ENCODE measurements at regions not wholly inside any gene's neighbourhood (a gene's known extent, or its start where the extent isn't known, plus 50 kb on each side); places are given as distances from the start of the nearest gene placed in this dataset.

DNA sequence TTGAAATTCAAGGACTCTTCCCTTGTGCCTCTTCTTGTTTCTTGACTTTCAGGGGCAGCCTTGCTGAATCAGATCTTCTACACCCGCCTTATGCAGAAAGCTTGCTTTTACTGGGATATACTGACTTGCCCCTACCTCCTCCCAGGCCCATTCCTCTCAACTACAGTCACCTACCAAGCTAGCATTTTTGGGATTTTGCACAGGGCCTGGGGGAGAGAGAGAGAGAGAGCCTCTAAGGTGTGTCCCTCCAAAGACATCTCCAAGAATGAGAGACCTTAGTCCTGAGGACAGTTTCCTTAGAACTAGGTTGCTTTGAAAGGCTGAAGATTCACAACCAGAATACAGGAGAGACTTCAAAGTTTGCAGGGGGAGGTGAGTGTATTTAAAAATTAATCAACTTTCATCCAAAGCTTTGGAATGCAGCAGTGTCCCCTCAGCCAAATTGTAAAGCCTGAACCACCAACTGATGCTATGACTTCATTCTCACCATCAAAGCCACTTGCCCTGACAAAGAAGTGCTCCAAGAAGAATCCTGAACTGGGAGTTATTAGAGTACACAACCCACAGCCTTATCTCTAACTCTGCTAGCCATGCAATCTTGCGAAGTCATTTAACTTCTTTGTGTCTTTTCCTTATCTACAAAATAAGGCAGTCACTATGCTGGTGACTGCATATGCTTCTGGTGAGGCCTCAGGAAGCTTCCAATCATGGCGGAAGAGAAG lies 96.1 kb upstream of the EGLN3 start:
- peak overlapping the region; percentile 63 for H3K27ac ChIP-seq (ENCODE audit: extremely low read depth, low read depth, low read length)
- no peaks in the 10 kb centered on the region for H3K27me3 ChIP-seq (ENCODE audit: control insufficient read depth in 2 of 2, insufficient read depth in 2 of 2, low read length in 2 of 2)
- H3K79me2 ChIP-seq (ENCODE audit: control insufficient read depth, insufficient read depth, low read length) = no peaks in the 10 kb centered on the region
- no peaks in the 10 kb centered on the region for H4K20me1 ChIP-seq (replicated peaks; ENCODE audit: control insufficient read depth, insufficient read depth, low read length)
- no peak overlapping the region for H3K4me3 ChIP-seq
- in situ Hi-C loops (cut with MboI) (no loop called here), intact Hi-C loops (cut with micrococcal nuclease) (loop anchor here (2.0 kb wide), 1 partner anchor 52 kb away; no protein-coding TSS in a partner anchor)
- 0 out of 2 replicates have a peak, but pooled peaks cover 2% of the 10 kb centered on the region for H3K9me3 ChIP-seq (replicated peaks; ENCODE audit: control insufficient read depth, insufficient read depth, low read depth, low read length)
- ATAC-seq = peak; percentile 76
- H3K9me1 ChIP-seq (ENCODE audit: control insufficient read depth, insufficient read depth, low read length) = no peaks in the 10 kb centered on the region
- DNase-seq (ENCODE audit: extremely low read depth in 1 of 4, low spot score in 3 of 4) = peak; percentile 47 to 88 (median 65)
- peaks cover 13 to 41% of the 10 kb centered on the region in 2 experiments; a peak in 4 of 5 replicates for H3K4me1 ChIP-seq (replicated peaks in 1 of 2; ENCODE audit: control insufficient read depth in 2 of 2, insufficient read depth in 2 of 2, low read length in 2 of 2)
- WGBS (ENCODE audit: insufficient coverage, low coverage, missing lambda C conversion rate) = 41% methylated on average over 2 of the region's 3 CpGs
- peak overlapping the region; percentile 29 for H3K4me2 ChIP-seq (ENCODE audit: insufficient read depth, low read length)
- ChIA-PET POLR2A (interaction anchor here (0.7 to 1.2 kb wide), 3 partner anchors 9 to 144 kb away, joined by 3 to 4 read pairs (median 3); no protein-coding TSS in a partner anchor), CTCF (ENCODE audit: low intra/inter-chr PET ratio) (no interaction called here)
- peak overlapping the region; percentile 59 for H2AFZ ChIP-seq (ENCODE audit: low read depth, low read length)
- H3K9ac ChIP-seq (ENCODE audit: insufficient read depth in 1 of 2, low read depth in 2 of 2, low read length in 2 of 2) = peak overlapping the region; percentile 1 to 27; a peak in 2 of 4 replicates
- no peaks in the 10 kb centered on the region for H3K36me3 ChIP-seq (ENCODE audit: control insufficient read depth, insufficient read depth, low read length)
- no TSS peak for BruUV-seq (replicated peaks)
- FAIRE-seq = peak; percentile 79
- TF ChIP-seq ZFP36 (IDR thresholded peaks at IDR 0.05; ENCODE audit: low read depth, low read length, partially characterized antibody) = no peak
- peak in 1 of 2 experiments; percentile 66; a peak in 1 of 4 replicates for TF ChIP-seq ARNT (IDR thresholded peaks at IDR 0.05)
- TF ChIP-seq GATA2 (CRISPR knock-in tag; IDR thresholded peaks at IDR 0.05) = peak; percentile 40
- TF ChIP-seq ATF2 (CRISPR knock-in tag; IDR thresholded peaks at IDR 0.05) = no peak
- peak in 1 of 2 experiments; percentile 48; a peak in 1 of 4 replicates for TF ChIP-seq HDAC1 (IDR thresholded peaks at IDR 0.05)
- no peak for TF ChIP-seq TAF9B (IDR thresholded peaks at IDR 0.05; ENCODE audit: partially characterized antibody)
- peak; percentile 60 for TF ChIP-seq NCOR1 (IDR thresholded peaks at IDR 0.05)
- peak in 1 of 2 experiments; percentile 28; a peak in 2 of 4 replicates for TF ChIP-seq RAD21 (CRISPR knock-in tag; conservative IDR thresholded peaks at IDR 0.05 in 1 of 2, IDR thresholded peaks at IDR 0.05 in 1 of 2)
- TF ChIP-seq ZNF57 (CRISPR knock-in tag; IDR thresholded peaks at IDR 0.05) = no peak
- TF ChIP-seq ZNF592 (IDR thresholded peaks at IDR 0.05) = peak; percentile 63; the same call in 1 of the 2 replicates
- TF ChIP-seq TCF7 (IDR thresholded peaks at IDR 0.05; ENCODE audit: borderline replicate concordance) = peak; percentile 76; the same call in 1 of the 2 replicates
- TF ChIP-seq MAFF (IDR thresholded peaks at IDR 0.05; ENCODE audit: low read length) = peak; percentile 76
- TF ChIP-seq PHTF2 (CRISPR knock-in tag; IDR thresholded peaks at IDR 0.05) = no peak
- no peak for TF ChIP-seq ZFP91 (CRISPR knock-in tag; IDR thresholded peaks at IDR 0.05)
- TF ChIP-seq EP400 (IDR thresholded peaks at IDR 0.05) = no peak
- TF ChIP-seq HDAC2 (IDR thresholded peaks at IDR 0.05) = no peak

Measured in K562 (cell line).